H9 (cell line): ENCODE measurements at regions not wholly inside any gene's neighbourhood (a gene's known extent, or its start where the extent isn't known, plus 50 kb on each side); places are given as distances from the start of the nearest gene placed in this dataset.

Source experiments
- DNase-seq: peaks from one replicate; pipeline ENCODE4 v3.0.0-alpha.2; 2017
- H2AFZ ChIP-seq: one replicate; pipeline ENCODE4 v1.6.1; 2013; ENCODE audit warnings: mild to moderate bottlenecking, low read length, control low read depth, moderate library complexity
- H2AK5ac ChIP-seq: 2 replicates; pipeline ENCODE4 v1.6.1; 2013; ENCODE audit warnings: low read length, control low read depth, mixed read lengths; ENCODE audit not compliant: insufficient read length
- H2BK120ac ChIP-seq: one replicate; pipeline ENCODE4 v1.6.1; 2013; ENCODE audit warnings: low read depth, mild to moderate bottlenecking, low read length, control low read depth, inconsistent platforms; ENCODE audit not compliant: poor library complexity, severe bottlenecking
- H2BK12ac ChIP-seq: 2 replicates; pipeline ENCODE4 v1.6.1; 2013; ENCODE audit warnings: low read length, control low read depth, mixed read lengths, low read depth; ENCODE audit not compliant: insufficient read length
- H2BK15ac ChIP-seq: 2 replicates; pipeline ENCODE4 v1.6.1; 2013; ENCODE audit warnings: low read depth, low read length, control low read depth
- H2BK20ac ChIP-seq: one replicate; pipeline ENCODE4 v1.6.1; 2013; ENCODE audit warnings: low read depth, mild to moderate bottlenecking, low read length, control low read depth, inconsistent platforms; ENCODE audit not compliant: poor library complexity, severe bottlenecking
- H2BK5ac ChIP-seq: 2 replicates; pipeline ENCODE4 v1.6.1; 2013; ENCODE audit warnings: low read length, control low read depth, mixed read lengths; ENCODE audit not compliant: insufficient read length
- H3K14ac ChIP-seq: 2 replicates; pipeline ENCODE4 v1.6.1; 2013; ENCODE audit warnings: low read length, control low read depth; ENCODE audit not compliant: insufficient read depth
- H3K18ac ChIP-seq: 2 replicates; pipeline ENCODE4 v1.6.1; 2013; ENCODE audit warnings: low read depth, mild to moderate bottlenecking, mixed read lengths, low read length, control low read depth; ENCODE audit not compliant: insufficient read length
- H3K23ac ChIP-seq: 2 replicates; pipeline ENCODE4 v1.6.1; 2013; ENCODE audit warnings: low read length, control low read depth, mixed read lengths, low read depth; ENCODE audit not compliant: insufficient read length
- H3K23me2 ChIP-seq: 2 replicates; pipeline ENCODE4 v1.6.1; 2013; ENCODE audit warnings: low read depth, mild to moderate bottlenecking, mixed read lengths, low read length, control low read depth; ENCODE audit not compliant: insufficient read length, poor library complexity, severe bottlenecking
- H3K27ac ChIP-seq: 2 replicates; pipeline ENCODE4 v1.5.1; 2013; ENCODE audit warnings: low read length, control low read depth, mixed read lengths, low read depth; ENCODE audit not compliant: insufficient read length
- H3K27me3 ChIP-seq: 2 replicates; pipeline ENCODE4 v1.6.1; 2013; ENCODE audit warnings: low read length, control low read depth, inconsistent platforms; ENCODE audit not compliant: insufficient read depth
- H3K4ac ChIP-seq: 2 replicates; pipeline ENCODE4 v1.6.1; 2013; ENCODE audit warnings: low read depth, mild to moderate bottlenecking, control low read depth, inconsistent platforms, low read length, moderate library complexity
- H3K4me1 ChIP-seq: 2 replicates; pipeline ENCODE4 v1.6.1; 2013; ENCODE audit warnings: low read length, control low read depth, inconsistent platforms; ENCODE audit not compliant: insufficient read depth
- H3K4me2 ChIP-seq: 2 replicates; pipeline ENCODE4 v1.6.1; 2013; ENCODE audit warnings: low read length, control low read depth, mixed read lengths; ENCODE audit not compliant: insufficient read length, insufficient read depth
- H3K56ac ChIP-seq: 2 replicates; pipeline ENCODE4 v1.6.1; 2013; ENCODE audit warnings: low read depth, mild to moderate bottlenecking, mixed read lengths, low read length, control low read depth; ENCODE audit not compliant: insufficient read length
- H3K79me1 ChIP-seq: 2 replicates; pipeline ENCODE4 v1.6.1; 2013; ENCODE audit warnings: low read depth, mild to moderate bottlenecking, moderate library complexity, low read length, control low read depth, inconsistent platforms; ENCODE audit not compliant: insufficient read depth, poor library complexity, severe bottlenecking
- H3K79me2 ChIP-seq: 2 replicates; pipeline ENCODE4 v1.6.1; 2013; ENCODE audit warnings: low read length, control low read depth, inconsistent platforms; ENCODE audit not compliant: insufficient read depth
- H3K9ac ChIP-seq: 2 replicates; pipeline ENCODE4 v1.6.1; 2013; ENCODE audit warnings: low read length, control low read depth, mixed read lengths; ENCODE audit not compliant: insufficient read length; ENCODE audit errors: extremely low read depth
- H3K9me3 ChIP-seq: one replicate; pipeline ENCODE4 v1.6.1; 2013; ENCODE audit warnings: low read depth, low read length, inconsistent platforms; ENCODE audit not compliant: control insufficient read depth
- H3T11ph ChIP-seq: one replicate; pipeline ENCODE4 v1.6.1; 2013; ENCODE audit warnings: mild to moderate bottlenecking, low read length, control low read depth, inconsistent platforms
- H4K20me1 ChIP-seq: one replicate; pipeline ENCODE4 v1.6.1; 2013; ENCODE audit not compliant: control insufficient read depth, insufficient read length, insufficient read depth
- H4K5ac ChIP-seq: 2 replicates; pipeline ENCODE4 v1.6.1; 2013; ENCODE audit warnings: low read depth, mild to moderate bottlenecking, mixed read lengths, low read length, control low read depth; ENCODE audit not compliant: insufficient read length
- H4K8ac ChIP-seq: replicated peaks from 2 replicates; pipeline ENCODE4 v1.6.1; 2013; ENCODE audit warnings: low read length, control low read depth, mixed read lengths, low read depth; ENCODE audit not compliant: insufficient read length
- H4K91ac ChIP-seq: 2 replicates; pipeline ENCODE4 v1.6.1; 2013; ENCODE audit warnings: low read depth, mild to moderate bottlenecking, moderate library complexity, mixed read lengths, low read length, control low read depth; ENCODE audit not compliant: insufficient read length
- H3K27ac Mint-ChIP-seq, 3 experiments: 2 replicates in 2 of 3; 3 replicates in 1 of 3; pipeline ENCODE4 v1.8.0; 2020 to 2021; ENCODE audit warnings: mixed read lengths in 3 of 3, mild to moderate bottlenecking in 1 of 3, moderate library complexity in 1 of 3
- H3K27me3 Mint-ChIP-seq: 2 replicates; pipeline ENCODE4 v1.8.0; 2021; ENCODE audit warnings: low read depth, mild to moderate bottlenecking, moderate library complexity, mixed read lengths
- H3K36me3 Mint-ChIP-seq, 3 experiments: 2 replicates in 2 of 3; 3 replicates in 1 of 3; pipeline ENCODE4 v1.8.0; 2020 to 2021; ENCODE audit warnings: low read depth in 3 of 3, mixed read lengths in 3 of 3; ENCODE audit not compliant: insufficient read depth in 1 of 3
- H3K4me1 Mint-ChIP-seq, 2 experiments: 2 replicates each; pipeline ENCODE4 v1.8.0; 2020; ENCODE audit warnings: mixed read lengths in 2 of 2
- H3K4me3 Mint-ChIP-seq, 2 experiments: 2 replicates in 1 of 2; 3 replicates in 1 of 2; pipeline ENCODE4 v1.8.0; 2020 to 2021; ENCODE audit warnings: mild to moderate bottlenecking in 2 of 2, mixed read lengths in 2 of 2, moderate library complexity in 1 of 2
- H3K9me3 Mint-ChIP-seq, 2 experiments: 2 replicates in 1 of 2; 3 replicates in 1 of 2; pipeline ENCODE4 v1.8.0; 2020; ENCODE audit warnings: mild to moderate bottlenecking in 2 of 2, mixed read lengths in 2 of 2, moderate library complexity in 1 of 2
- CTCF ChIP-seq: fragments of 200-600 bp; sonication (generic); conservative IDR thresholded peaks from 3 replicates; pipeline ENCODE4 v1.8.0; 2021; ENCODE audit warnings: antibody characterized with exemption, mild to moderate bottlenecking
- WGBS: extraction: QIAGEN DNeasy Blood & Tissue Kit; methylation state at CpG from one replicate; pipeline ENCODE4 v1.1.7; 2013; ENCODE audit warnings: missing lambda C conversion rate, low lambda C conversion rate, mixed read lengths; ENCODE audit not compliant: insufficient read length; ENCODE audit errors: extremely low coverage; 5-methylcytosine and 5-hydroxymethylcytosine counted together

GRCh38 chr13:97695684-97696083 is 257.8 kb upstream of the IPO5 start:
- no peaks in the 10 kb centered on the region for H3K79me2 ChIP-seq
- no peak overlapping the region for H4K91ac ChIP-seq
- Mint-ChIP-seq H3K36me3 (no peaks in the 10 kb centered on the region), H3K27me3 (no peaks in the 10 kb centered on the region; the same call in none of the 2 replicates), H3K9me3 (peaks cover 2 to 11% of the 10 kb centered on the region in 2 experiments; a peak in 3 of 5 replicates), H3K4me1 (no peaks in the 10 kb centered on the region), H3K27ac (no peak overlapping the region), H3K4me3 (no peak overlapping the region)
- DNase-seq = no peak
- H3K23me2 ChIP-seq = no peaks in the 10 kb centered on the region
- H3K9ac ChIP-seq = no peak overlapping the region
- no peak overlapping the region for H3T11ph ChIP-seq
- H4K8ac ChIP-seq = no peak overlapping the region
- no peak overlapping the region for H2BK5ac ChIP-seq
- no peak overlapping the region for H3K4ac ChIP-seq
- no peak overlapping the region for H2AK5ac ChIP-seq
- H2BK120ac ChIP-seq = no peak overlapping the region
- no peak overlapping the region for H2BK12ac ChIP-seq
- no peak overlapping the region for H3K56ac ChIP-seq
- H3K79me1 ChIP-seq = no peaks in the 10 kb centered on the region
- no peak overlapping the region for H3K27ac ChIP-seq
- H4K20me1 ChIP-seq = no peaks in the 10 kb centered on the region
- no peak overlapping the region for H3K23ac ChIP-seq
- no peaks in the 10 kb centered on the region for H3K4me1 ChIP-seq
- no peaks in the 10 kb centered on the region for H3K9me3 ChIP-seq
- no peaks in the 10 kb centered on the region for H3K27me3 ChIP-seq
- H2AFZ ChIP-seq = no peak overlapping the region
- no peak overlapping the region for H3K18ac ChIP-seq
- WGBS = no CpG with 5 or more reads among the region's 6 CpGs
- H2BK15ac ChIP-seq = no peak overlapping the region
- H2BK20ac ChIP-seq = no peak overlapping the region
- H4K5ac ChIP-seq = no peak overlapping the region
- H3K4me2 ChIP-seq = no peak overlapping the region
- H3K14ac ChIP-seq = no peak overlapping the region
- TF ChIP-seq CTCF = no peak
